ENCODE measurements at regions not wholly inside any gene's neighbourhood (a gene's known extent, or its start where the extent isn't known, plus 50 kb on each side); places are given as distances from the start of the nearest gene placed in this dataset.

DNA sequence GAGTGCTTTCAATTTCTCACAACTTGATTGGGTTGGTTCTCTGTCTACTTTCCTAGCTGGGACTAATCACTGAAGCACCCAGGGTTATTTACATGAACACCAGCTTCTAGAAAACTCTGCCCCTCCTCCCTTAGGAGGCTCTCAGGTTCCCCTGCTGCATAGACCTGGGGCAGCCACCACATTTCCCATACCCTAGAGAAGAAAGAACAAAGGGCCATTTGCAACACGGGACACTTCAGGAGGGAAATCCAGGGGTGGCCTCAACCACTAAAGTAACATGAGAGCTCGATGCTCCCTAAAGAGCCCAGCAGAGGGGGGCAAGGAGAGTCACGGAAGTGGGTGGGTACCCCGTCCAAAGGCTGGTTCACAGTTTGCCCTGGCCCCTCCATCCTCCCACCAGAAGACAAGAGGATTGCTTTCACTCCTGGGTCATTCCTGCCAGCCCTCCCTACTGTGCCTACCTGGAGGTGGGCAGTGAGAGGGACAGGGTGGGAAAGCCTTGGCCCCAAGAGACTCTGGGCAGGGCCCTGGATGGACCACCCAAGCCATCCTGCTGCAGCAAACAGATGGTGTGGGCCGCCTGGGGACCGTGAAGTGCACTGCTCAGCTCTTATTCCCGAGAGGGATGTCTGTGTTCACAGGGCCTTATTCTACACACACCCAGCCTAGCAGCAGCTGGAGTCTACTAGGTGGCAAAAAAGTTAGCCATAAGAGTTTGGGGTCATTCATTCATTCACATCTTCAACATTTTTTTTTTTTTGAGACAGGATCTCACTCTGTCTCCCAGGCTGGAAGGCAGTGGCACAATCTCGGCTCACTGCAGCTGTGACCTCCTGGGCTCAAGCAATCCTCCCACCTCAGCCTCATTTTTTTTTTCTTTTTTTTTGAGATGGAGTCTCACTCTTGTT lies 392.1 kb downstream of the SOX9 start:
- Histone ChIP-seq H3K9me3 (ENCODE audit: control insufficient read depth, insufficient read depth, low read length) (no peaks in the 10 kb centered on the region; the same call in 1 of the 2 replicates), H3K27me3 (ENCODE audit: control insufficient read depth, insufficient read depth, low read length) (no peaks in the 10 kb centered on the region), H3K27ac (ENCODE audit: low read depth, low read length) (no peak overlapping the region), H3K4me3 (ENCODE audit: low read depth, low read length) (no peak overlapping the region)
- no peak for TF ChIP-seq CTCF (IDR thresholded peaks at IDR 0.05; ENCODE audit: low read depth, low read length)
- POLR2A ChIA-PET: interaction anchor here (0.6 kb wide), 1 partner anchor 391 kb away, joined by 5 read pairs; no protein-coding TSS in a partner anchor
- CTCF ChIA-PET: interaction anchor here (0.6 to 1.1 kb wide), 2 partner anchors 9 to 407 kb away, joined by 3 to 7 read pairs; no protein-coding TSS in a partner anchor
- no peak for DNase-seq (ENCODE audit: low read depth, low spot score)

DNA sequence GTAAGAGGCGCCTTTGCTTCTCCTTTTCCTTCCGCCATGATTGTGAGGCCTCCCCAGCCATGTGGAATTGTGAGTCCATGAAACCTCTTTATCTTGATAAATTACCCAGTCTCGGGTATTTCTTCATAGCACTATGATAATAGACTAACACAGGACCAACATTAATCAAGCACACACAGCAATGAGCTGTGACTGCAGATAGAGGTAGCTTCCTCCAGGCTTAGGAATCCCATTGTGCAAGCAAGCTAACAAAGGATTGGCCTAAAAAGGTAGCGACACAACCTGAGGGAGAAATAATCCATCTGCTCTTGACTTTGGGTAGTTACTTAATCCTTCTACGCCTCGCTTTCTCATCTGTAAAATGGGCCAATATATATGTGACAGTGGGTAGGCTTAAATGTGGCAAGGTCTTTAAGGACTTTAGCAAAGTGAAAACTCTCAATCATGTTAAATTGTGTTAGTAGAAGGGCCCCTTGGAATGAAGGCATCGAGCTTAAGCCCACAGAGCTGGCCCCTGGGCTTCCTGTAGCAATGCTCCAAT lies 393.6 kb downstream of the SOX9 start:
- Histone ChIP-seq H3K27ac (ENCODE audit: low read depth, low read length) (peak overlapping the region; percentile 75), H3K27me3 (ENCODE audit: control insufficient read depth, insufficient read depth, low read length) (no peaks in the 10 kb centered on the region), H3K9me3 (ENCODE audit: control insufficient read depth, insufficient read depth, low read length) (no peaks in the 10 kb centered on the region; the same call in 1 of the 2 replicates), H3K4me3 (ENCODE audit: low read depth, low read length) (no peak overlapping the region)
- DNase-seq (ENCODE audit: low read depth, low spot score): no peak
- ChIA-PET POLR2A (interaction anchor here (0.6 to 1.3 kb wide), 2 partner anchors 197 to 394 kb away, joined by 4 to 7 read pairs; partner anchors contain the start of gene SOX9), CTCF (interaction anchor here (1.4 kb wide), 1 partner anchor 26 kb away, joined by 5 read pairs; no protein-coding TSS in a partner anchor)
- TF ChIP-seq CTCF (IDR thresholded peaks at IDR 0.05; ENCODE audit: low read depth, low read length): no peak

DNA sequence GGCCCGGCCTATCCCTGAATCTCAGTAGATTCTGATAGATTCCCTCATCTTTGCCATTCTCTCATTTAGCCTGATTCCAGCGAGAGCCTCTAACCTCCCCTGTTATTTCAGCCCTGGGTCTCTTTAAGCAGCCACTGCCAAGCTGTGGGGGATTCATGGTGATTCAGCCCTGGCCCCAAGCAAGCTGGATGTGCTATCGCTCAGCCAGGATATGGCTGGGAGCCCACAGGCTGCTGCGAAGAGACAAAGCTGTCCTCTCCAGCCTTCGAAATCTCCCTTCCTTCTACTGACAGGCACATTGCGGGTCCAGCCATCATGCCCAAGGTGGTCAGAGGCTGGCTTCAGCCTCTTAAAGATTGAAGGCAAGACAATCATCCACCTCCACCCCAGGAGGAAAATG lies 394.1 kb downstream of the SOX9 start:
- peak overlapping the region; percentile 75 for H3K27ac ChIP-seq (ENCODE audit: low read depth, low read length)
- POLR2A ChIA-PET: interaction anchor here (0.6 to 1.3 kb wide), 2 partner anchors 198 to 394 kb away, joined by 4 to 7 read pairs; partner anchors contain the start of gene SOX9
- CTCF ChIA-PET: interaction anchor here (1.4 kb wide), 1 partner anchor 25 kb away, joined by 5 read pairs; no protein-coding TSS in a partner anchor
- DNase-seq (ENCODE audit: low read depth, low spot score): peak; percentile 58
- TF ChIP-seq CTCF (IDR thresholded peaks at IDR 0.05; ENCODE audit: low read depth, low read length): no peak
- no peaks in the 10 kb centered on the region; the same call in 1 of the 2 replicates for H3K9me3 ChIP-seq (ENCODE audit: control insufficient read depth, insufficient read depth, low read length)
- H3K27me3 ChIP-seq (ENCODE audit: control insufficient read depth, insufficient read depth, low read length): no peaks in the 10 kb centered on the region
- H3K4me3 ChIP-seq (ENCODE audit: low read depth, low read length): peak overlapping the region; percentile 50

- CTCF ChIA-PET: interaction anchor here (1.4 kb wide), 1 partner anchor 25 kb away, joined by 5 read pairs; no protein-coding TSS in a partner anchor
- H3K27me3 ChIP-seq (ENCODE audit: control insufficient read depth, insufficient read depth, low read length): no peaks in the 10 kb centered on the region
Observed at GRCh38 chr17:72515291-72516065, 394.7 kb downstream of the SOX9 start.

More at GRCh38 chr17:72515291-72516065, 394.7 kb downstream of the SOX9 start:
- DNase-seq (ENCODE audit: low read depth, low spot score): no peak
- POLR2A ChIA-PET: interaction anchor here (0.6 to 1.3 kb wide), 2 partner anchors 337 to 395 kb away, joined by 7 to 10 read pairs; partner anchors contain the start of gene SOX9
- Histone ChIP-seq H3K9me3 (ENCODE audit: control insufficient read depth, insufficient read depth, low read length) (no peaks in the 10 kb centered on the region; the same call in 1 of the 2 replicates), H3K4me3 (ENCODE audit: low read depth, low read length) (peak overlapping the region; percentile 50), H3K27ac (ENCODE audit: low read depth, low read length) (peak overlapping the region; percentile 75)
- TF ChIP-seq CTCF (IDR thresholded peaks at IDR 0.05; ENCODE audit: low read depth, low read length): no peak
